ENCODE measurements at regions not wholly inside any gene's neighbourhood (a gene's known extent, or its start where the extent isn't known, plus 50 kb on each side); places are given as distances from the start of the nearest gene placed in this dataset.

DNA sequence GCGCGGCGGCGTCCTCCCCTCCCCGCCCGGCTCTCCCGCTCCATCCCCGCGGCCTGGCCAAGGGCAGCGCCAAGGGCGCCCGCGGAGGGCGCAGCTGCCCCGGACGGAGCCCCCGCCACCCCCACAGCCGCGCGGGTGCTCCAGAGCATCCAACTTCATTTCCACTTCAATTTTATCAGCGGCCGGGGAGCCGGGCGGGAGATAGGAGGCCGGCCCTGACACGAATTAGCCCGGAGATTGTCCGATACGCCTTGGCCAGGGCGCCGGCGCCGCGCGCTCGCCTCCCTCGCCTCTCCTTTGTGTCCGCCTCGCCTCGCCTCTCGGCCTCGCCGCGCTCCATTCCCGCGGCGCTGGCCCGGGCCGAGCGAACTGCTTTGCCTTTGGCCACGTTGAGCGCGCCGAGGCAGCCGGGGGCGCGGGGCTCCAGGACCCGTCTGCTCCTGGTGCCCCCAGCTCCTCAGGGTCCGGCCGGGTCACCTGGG lies 129.1 kb upstream of the LHX1 start:
- TF ChIP-seq, protein P1, sequence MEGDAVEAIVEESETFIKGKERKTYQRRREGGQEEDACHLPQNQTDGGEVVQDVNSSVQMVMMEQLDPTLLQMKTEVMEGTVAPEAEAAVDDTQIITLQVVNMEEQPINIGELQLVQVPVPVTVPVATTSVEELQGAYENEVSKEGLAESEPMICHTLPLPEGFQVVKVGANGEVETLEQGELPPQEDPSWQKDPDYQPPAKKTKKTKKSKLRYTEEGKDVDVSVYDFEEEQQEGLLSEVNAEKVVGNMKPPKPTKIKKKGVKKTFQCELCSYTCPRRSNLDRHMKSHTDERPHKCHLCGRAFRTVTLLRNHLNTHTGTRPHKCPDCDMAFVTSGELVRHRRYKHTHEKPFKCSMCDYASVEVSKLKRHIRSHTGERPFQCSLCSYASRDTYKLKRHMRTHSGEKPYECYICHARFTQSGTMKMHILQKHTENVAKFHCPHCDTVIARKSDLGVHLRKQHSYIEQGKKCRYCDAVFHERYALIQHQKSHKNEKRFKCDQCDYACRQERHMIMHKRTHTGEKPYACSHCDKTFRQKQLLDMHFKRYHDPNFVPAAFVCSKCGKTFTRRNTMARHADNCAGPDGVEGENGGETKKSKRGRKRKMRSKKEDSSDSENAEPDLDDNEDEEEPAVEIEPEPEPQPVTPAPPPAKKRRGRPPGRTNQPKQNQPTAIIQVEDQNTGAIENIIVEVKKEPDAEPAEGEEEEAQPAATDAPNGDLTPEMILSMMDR (IDR thresholded peaks at IDR 0.05; ENCODE audit: low read depth, low read length): no peak
- TF ChIP-seq, protein P2, sequence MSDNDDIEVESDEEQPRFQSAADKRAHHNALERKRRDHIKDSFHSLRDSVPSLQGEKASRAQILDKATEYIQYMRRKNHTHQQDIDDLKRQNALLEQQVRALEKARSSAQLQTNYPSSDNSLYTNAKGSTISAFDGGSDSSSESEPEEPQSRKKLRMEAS (IDR thresholded peaks at IDR 0.05; ENCODE audit: low read depth, low read length): no peak
- TF ChIP-seq POLR2A (IDR thresholded peaks at IDR 0.05; ENCODE audit: extremely low read depth, insufficient read length) (no peak), MYC (IDR thresholded peaks at IDR 0.05; ENCODE audit: low read depth, low read length) (no peak)

Measured in NB4 (cell line).